Endothelial cell (in vitro differentiated cells): ENCODE measurements at regions not wholly inside any gene's neighbourhood (a gene's known extent, or its start where the extent isn't known, plus 50 kb on each side); places are given as distances from the start of the nearest gene placed in this dataset.

Experiments used
- DNase-seq: peaks from one replicate; pipeline ENCODE4 v3.0.0; 2021; ENCODE audit warnings: low spot score
- H3K27ac Mint-ChIP-seq: one replicate; pipeline ENCODE4 v1.8.0; 2021; ENCODE audit warnings: mixed read lengths, inconsistent platforms; ENCODE audit not compliant: unreplicated experiment
- H3K27me3 Mint-ChIP-seq: one replicate; pipeline ENCODE4 v1.8.0; 2021; ENCODE audit warnings: mild to moderate bottlenecking, moderate library complexity, mixed read lengths, inconsistent platforms; ENCODE audit not compliant: unreplicated experiment
- H3K36me3 Mint-ChIP-seq: one replicate; pipeline ENCODE4 v1.8.0; 2021; ENCODE audit warnings: mild to moderate bottlenecking, low read depth, mixed read lengths, inconsistent platforms; ENCODE audit not compliant: unreplicated experiment
- H3K4me1 Mint-ChIP-seq: one replicate; pipeline ENCODE4 v1.8.0; 2021; ENCODE audit warnings: mild to moderate bottlenecking, mixed read lengths, inconsistent platforms; ENCODE audit not compliant: unreplicated experiment
- H3K4me3 Mint-ChIP-seq: one replicate; pipeline ENCODE4 v1.8.0; 2021; ENCODE audit warnings: mild to moderate bottlenecking, mixed read lengths, inconsistent platforms; ENCODE audit not compliant: unreplicated experiment
- H3K9me3 Mint-ChIP-seq: one replicate; pipeline ENCODE4 v1.8.0; 2021; ENCODE audit warnings: mixed read lengths, inconsistent platforms; ENCODE audit not compliant: unreplicated experiment
- CTCF ChIP-seq: fragments of 200-600 bp; sonication (generic); IDR thresholded peaks from one replicate; pipeline ENCODE4 v1.5.0; 2021; ENCODE audit warnings: antibody characterized with exemption; ENCODE audit not compliant: unreplicated experiment

GRCh38 chrX:104513162-104513561 is 52.8 kb upstream of the IL1RAPL2 start:
- Mint-ChIP-seq H3K27me3 (peaks cover 3% of the 10 kb centered on the region), H3K36me3 (no peaks in the 10 kb centered on the region), H3K27ac (no peak overlapping the region), H3K9me3 (no peaks in the 10 kb centered on the region), H3K4me1 (peaks cover 13% of the 10 kb centered on the region), H3K4me3 (no peak overlapping the region)
- TF ChIP-seq CTCF, result no peak
- DNase-seq, result no peak

GRCh38 chrX:104510801-104511200 is 55.2 kb upstream of the IL1RAPL2 start:
- H3K4me3 Mint-ChIP-seq, result no peak overlapping the region
- peaks cover 3% of the 10 kb centered on the region for H3K27me3 Mint-ChIP-seq
- no peak overlapping the region for H3K27ac Mint-ChIP-seq
- peaks cover 13% of the 10 kb centered on the region for H3K4me1 Mint-ChIP-seq
- H3K36me3 Mint-ChIP-seq, result no peaks in the 10 kb centered on the region
- H3K9me3 Mint-ChIP-seq, result no peaks in the 10 kb centered on the region
- no peak for TF ChIP-seq CTCF
- no peak for DNase-seq

GRCh38 chrX:104502460-104502859 is 63.5 kb upstream of the IL1RAPL2 start:
- H3K27ac Mint-ChIP-seq, result no peak overlapping the region
- no peaks in the 10 kb centered on the region for H3K36me3 Mint-ChIP-seq
- H3K9me3 Mint-ChIP-seq, result no peaks in the 10 kb centered on the region
- no peaks in the 10 kb centered on the region for H3K4me1 Mint-ChIP-seq
- no peak overlapping the region for H3K4me3 Mint-ChIP-seq
- H3K27me3 Mint-ChIP-seq, result no peaks in the 10 kb centered on the region
- no peak for DNase-seq
- TF ChIP-seq CTCF, result no peak

GRCh38 chrX:104488811-104489210 is 77.2 kb upstream of the IL1RAPL2 start:
- Mint-ChIP-seq H3K36me3 (no peaks in the 10 kb centered on the region), H3K27me3 (no peaks in the 10 kb centered on the region), H3K4me3 (no peak overlapping the region), H3K9me3 (no peaks in the 10 kb centered on the region), H3K4me1 (no peaks in the 10 kb centered on the region), H3K27ac (no peak overlapping the region)
- TF ChIP-seq CTCF, result no peak
- no peak for DNase-seq

- H3K4me3 Mint-ChIP-seq, result no peak overlapping the region
- no peaks in the 10 kb centered on the region for H3K9me3 Mint-ChIP-seq
- no peak overlapping the region for H3K27ac Mint-ChIP-seq
- no peaks in the 10 kb centered on the region for H3K36me3 Mint-ChIP-seq
- no peak for DNase-seq
- H3K4me1 Mint-ChIP-seq, result no peaks in the 10 kb centered on the region
- no peak for TF ChIP-seq CTCF
- no peaks in the 10 kb centered on the region for H3K27me3 Mint-ChIP-seq
These were observed 79.3 kb upstream of the IL1RAPL2 start for GRCh38 chrX:104486691-104487090.
